ENCODE measurements at regions not wholly inside any gene's neighbourhood (a gene's known extent, or its start where the extent isn't known, plus 50 kb on each side); places are given as distances from the start of the nearest gene placed in this dataset.

- H3K9me2 ChIP-seq (ENCODE audit: insufficient read depth, low read length): no peaks in the 10 kb centered on the region
- no peak overlapping the region for H3K27ac ChIP-seq (ENCODE audit: low read length)
- peaks cover 13% of the 10 kb centered on the region for H3K9me3 ChIP-seq (ENCODE audit: low read length)
- no peaks in the 10 kb centered on the region for H3F3A ChIP-seq (ENCODE audit: insufficient read depth, low read length, poor library complexity, severe bottlenecking)
- H3K79me2 ChIP-seq (replicated peaks; ENCODE audit: insufficient read depth, low read length): no peaks in the 10 kb centered on the region
- H3K36me3 ChIP-seq (ENCODE audit: insufficient read depth, low read length): no peaks in the 10 kb centered on the region
- TF ChIP-seq EP300 (conservative IDR thresholded peaks at IDR 0.05; ENCODE audit: poor library complexity, severe bottlenecking) (no peak), POLR2AphosphoS5 (IDR thresholded peaks at IDR 0.05) (no peak), RAD21 (conservative IDR thresholded peaks at IDR 0.05) (no peak), REST (IDR thresholded peaks at IDR 0.05; ENCODE audit: borderline replicate concordance) (no peak), EZH2 (IDR thresholded peaks at IDR 0.05; ENCODE audit: borderline replicate concordance, insufficient read depth, low read length, poor library complexity, severe bottlenecking) (no peak), CTCF (IDR thresholded peaks at IDR 0.05; ENCODE audit: poor library complexity, severe bottlenecking) (no peak)
- no peak overlapping the region for H2AFZ ChIP-seq (ENCODE audit: low read depth, low read length)
- no peak overlapping the region for H3K4me3 ChIP-seq (ENCODE audit: low read length)
- H4K20me1 ChIP-seq (ENCODE audit: insufficient read depth): no peaks in the 10 kb centered on the region
- no peak overlapping the region for H3K4me2 ChIP-seq (ENCODE audit: low read length)
- no peak overlapping the region for H3K9ac ChIP-seq (ENCODE audit: low read length)
- H3K27me3 ChIP-seq (ENCODE audit: insufficient read depth, low read depth, low read length): no peaks in the 10 kb centered on the region
Measured at GRCh38 chr17:22503322-22503899, 811.1 kb downstream of the KCNJ18 start.

DNA sequence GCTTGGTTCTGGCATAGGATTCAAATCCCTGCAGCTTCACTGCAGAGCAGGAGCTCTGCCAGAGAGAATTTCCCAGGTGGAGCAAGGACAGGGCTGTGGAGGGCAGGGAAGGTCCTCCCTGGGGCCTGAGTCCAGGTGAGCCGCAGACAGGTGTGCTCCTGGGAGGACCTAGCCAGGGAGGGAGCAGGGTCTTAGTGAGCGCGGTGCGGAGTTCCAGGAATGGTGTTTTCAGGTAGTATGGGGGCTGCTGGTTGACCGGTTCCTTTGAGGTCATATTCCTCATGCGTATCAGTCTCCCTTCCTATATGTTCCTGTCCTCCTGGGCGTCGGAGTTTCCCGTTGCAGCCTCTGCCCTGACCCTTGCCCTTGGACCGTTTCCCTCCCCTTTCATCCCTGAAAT, 813.3 kb downstream of the KCNJ18 start:
- Histone ChIP-seq H3F3A (ENCODE audit: insufficient read depth, low read length, poor library complexity, severe bottlenecking) (no peaks in the 10 kb centered on the region), H3K79me2 (replicated peaks; ENCODE audit: insufficient read depth, low read length) (no peaks in the 10 kb centered on the region), H3K9ac (ENCODE audit: low read length) (no peak overlapping the region), H2AFZ (ENCODE audit: low read depth, low read length) (no peak overlapping the region), H3K36me3 (ENCODE audit: insufficient read depth, low read length) (no peaks in the 10 kb centered on the region), H3K4me2 (ENCODE audit: low read length) (no peak overlapping the region), H3K9me3 (ENCODE audit: low read length) (peaks cover 13% of the 10 kb centered on the region), H3K9me2 (ENCODE audit: insufficient read depth, low read length) (no peaks in the 10 kb centered on the region), H3K4me3 (ENCODE audit: low read length) (no peak overlapping the region), H3K27ac (ENCODE audit: low read length) (no peak overlapping the region), H3K27me3 (ENCODE audit: insufficient read depth, low read depth, low read length) (no peaks in the 10 kb centered on the region), H4K20me1 (ENCODE audit: insufficient read depth) (no peaks in the 10 kb centered on the region)
- TF ChIP-seq SMC3 (conservative IDR thresholded peaks at IDR 0.05; ENCODE audit: poor library complexity): no peak
- TF ChIP-seq EZH2 (IDR thresholded peaks at IDR 0.05; ENCODE audit: borderline replicate concordance, insufficient read depth, low read length, poor library complexity, severe bottlenecking): no peak
- no peak for TF ChIP-seq POLR2AphosphoS5 (IDR thresholded peaks at IDR 0.05)
- no peak for TF ChIP-seq TAF1 (IDR thresholded peaks at IDR 0.05; ENCODE audit: low read depth)
- no peak for TF ChIP-seq EP300 (conservative IDR thresholded peaks at IDR 0.05; ENCODE audit: poor library complexity, severe bottlenecking)
- no peak for TF ChIP-seq RAD21 (conservative IDR thresholded peaks at IDR 0.05)
- no peak for TF ChIP-seq REST (IDR thresholded peaks at IDR 0.05; ENCODE audit: borderline replicate concordance)
- no peak for TF ChIP-seq MXI1 (conservative IDR thresholded peaks at IDR 0.05; ENCODE audit: poor library complexity, severe bottlenecking)
- no peak for TF ChIP-seq CTCF (IDR thresholded peaks at IDR 0.05; ENCODE audit: poor library complexity, severe bottlenecking)
